Erythroblast (primary cell): ENCODE measurements at regions not wholly inside any gene's neighbourhood (a gene's known extent, or its start where the extent isn't known, plus 50 kb on each side); places are given as distances from the start of the nearest gene placed in this dataset.

ENCODE experiments used
- GATA1 ChIP-seq: IDR thresholded peaks from 2 replicates; pipeline ENCODE4 v1.6.1; 2011; ENCODE audit warnings: low read depth, mild to moderate bottlenecking, control low read depth, low read length, moderate library complexity
- POLR2A ChIP-seq: IDR thresholded peaks from 2 replicates; pipeline ENCODE4 v1.6.1; 2011; ENCODE audit warnings: mild to moderate bottlenecking, low read length

- TF ChIP-seq POLR2A, result no peak
- TF ChIP-seq GATA1, result no peak
These were observed 215.5 kb upstream of the KLF14 start for GRCh38 chr7:130949550-130949949.
